Psoas muscle (tissue), 7 donors: ENCODE measurements at regions not wholly inside any gene's neighbourhood (a gene's known extent, or its start where the extent isn't known, plus 50 kb on each side); places are given as distances from the start of the nearest gene placed in this dataset.

ENCODE experiments used
- ATAC-seq, 4 donors: fragments of 200-7000 bp; cut with Tn5 transposase; one replicate each; pipeline ENCODE4 v1.9.1; 2020; ENCODE audit warnings: moderate library complexity in 3 of 4, mild to moderate bottlenecking in 2 of 4
- DNase-seq, 2 donors: peaks; one replicate each; pipeline ENCODE4 v3.0.0-alpha.2; 2020
- H3K27ac ChIP-seq: fragments of 200-600 bp; one replicate; pipeline ENCODE4 v1.8.0; 2022
- H3K27me3 ChIP-seq, 3 donors: fragments of 200-600 bp in 1 of 3; one replicate each; pipeline versions ENCODE4 v1.6.1 to v1.8.0; 2013 to 2022; ENCODE audit warnings: low read length in 2 of 3, mild to moderate bottlenecking in 2 of 3, moderate library complexity in 1 of 3; ENCODE audit not compliant: insufficient read depth in 3 of 3
- H3K36me3 ChIP-seq, 2 donors: fragments of 200-600 bp in 1 of 2; one replicate each; pipeline versions ENCODE4 v1.6.1 to v1.8.0; 2013 to 2022; ENCODE audit warnings: low read depth in 1 of 2, mild to moderate bottlenecking in 1 of 2, moderate library complexity in 1 of 2; ENCODE audit not compliant: insufficient read depth in 1 of 2
- H3K4me1 ChIP-seq: fragments of 200-600 bp; one replicate; pipeline ENCODE4 v1.8.0; 2022
- H3K4me3 ChIP-seq: fragments of 200-600 bp; one replicate; pipeline ENCODE4 v1.8.0; 2022; ENCODE audit warnings: mild to moderate bottlenecking
- H3K9me3 ChIP-seq: fragments of 200-600 bp; one replicate; pipeline ENCODE4 v1.8.0; 2022
- CTCF ChIP-seq: fragments of 200-600 bp; IDR thresholded peaks from one replicate; pipeline ENCODE4 v1.8.0; 2022; ENCODE audit warnings: antibody characterized with exemption
- WGBS, 3 donors: extraction: QIAGEN DNeasy Blood & Tissue Kit; methylation state at CpG; one replicate each; pipeline versions ENCODE4 v1.1.6 to v1.1.7; 2013; 5-methylcytosine and 5-hydroxymethylcytosine counted together
- intact Hi-C, 2 donors: fragments of 100-400 bp; cut with DNase I; formaldehyde crosslinking; loops; one replicate each; pipeline versions ENCODE4 v1.11.0 to v1.14.2; 2022
- donor health status: healthy with polysubstance abuse.
- donor health status: DM: no; HTN: no; CAD: no; lungs with moderate emphysema.
- donor health status: Bipolar disorder and iron deficiency.
- donor health status: healthy.
- donor health status: DM: yes; HTN: yes; CAD: no.
- donor health status: DM: no; HTN: no; CAD: no.
- donor health status: DM: yes; HTN: yes; CAD: no.

DNA sequence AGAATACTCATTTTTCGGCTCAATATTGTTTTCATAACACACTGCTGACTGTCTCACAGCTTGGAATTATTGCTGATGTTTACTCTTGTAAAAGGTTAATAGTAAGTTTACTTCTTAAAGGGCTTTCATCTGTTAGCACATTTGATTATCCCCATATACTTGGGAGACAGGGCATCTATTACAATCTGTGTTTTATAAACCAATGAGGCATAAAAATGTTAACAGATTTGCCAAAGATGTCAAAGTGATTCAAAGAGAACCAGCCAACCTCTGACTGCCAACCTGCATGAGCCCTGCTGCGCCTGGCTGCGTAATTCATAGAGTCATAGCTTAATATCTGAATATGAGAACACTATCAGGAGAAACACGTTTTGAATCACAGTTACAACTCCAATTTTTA lies 665.6 kb downstream of the TRIML1 start:
- Histone ChIP-seq H3K36me3 (no peaks in the 10 kb centered on the region), H3K4me1 (no peaks in the 10 kb centered on the region), H3K9me3 (no peaks in the 10 kb centered on the region), H3K27me3 (no peaks in the 10 kb centered on the region), H3K27ac (no peak overlapping the region), H3K4me3 (no peak overlapping the region)
- no peak for TF ChIP-seq CTCF
- 73 to 83% (median 74%) methylated on average over 4 of the region's 4 CpGs for WGBS, 3 donors
- DNase-seq (no peak), ATAC-seq (no peak)
- intact Hi-C loops, result no loop called here

GRCh38 chr4:188811121-188811520 lies 671.9 kb downstream of the TRIML1 start:
- Histone ChIP-seq H3K9me3 (peaks cover 15% of the 10 kb centered on the region), H3K4me3 (no peak overlapping the region), H3K4me1 (no peaks in the 10 kb centered on the region), H3K27me3 (no peaks in the 10 kb centered on the region), H3K27ac (no peak overlapping the region), H3K36me3 (no peaks in the 10 kb centered on the region)
- 93 to 97% (median 93%) methylated on average over 1 of the region's 1 CpG for WGBS, 3 donors
- DNase-seq (no peak), ATAC-seq (no peak)
- intact Hi-C loops, result no loop called here
- TF ChIP-seq CTCF, result no peak

- intact Hi-C loops, result no loop called here
- Histone ChIP-seq H3K4me1 (no peaks in the 10 kb centered on the region), H3K27me3 (no peaks in the 10 kb centered on the region), H3K27ac (no peak overlapping the region), H3K9me3 (peaks cover 15% of the 10 kb centered on the region), H3K36me3 (no peaks in the 10 kb centered on the region), H3K4me3 (no peak overlapping the region)
- 12 to 26% (median 18%) methylated on average over 1 of the region's 1 CpG for WGBS, 3 donors
- no peak for TF ChIP-seq CTCF
- ATAC-seq (no peak), DNase-seq (no peak)
Observed at GRCh38 chr4:188812644-188813043, 673.4 kb downstream of the TRIML1 start.

DNA sequence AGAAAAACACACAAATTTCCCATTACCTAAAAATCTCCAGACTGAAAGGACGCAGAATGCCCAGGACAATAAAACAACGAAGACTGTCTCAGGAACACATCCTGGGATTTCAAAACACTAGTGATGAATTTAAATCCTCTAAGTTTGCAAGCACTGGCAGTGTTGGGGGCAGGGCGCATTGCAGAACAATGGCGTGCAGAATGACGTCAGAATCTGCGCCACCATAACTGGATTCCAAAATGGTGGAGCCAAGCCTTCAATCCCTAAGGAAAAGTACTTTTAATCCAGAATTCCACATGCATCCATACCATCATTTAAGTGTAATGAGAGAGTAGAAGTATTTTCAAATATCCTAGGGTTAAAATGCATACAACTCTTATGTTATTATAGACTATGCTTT lies 679.1 kb downstream of the TRIML1 start:
- H3K4me3 ChIP-seq, result no peak overlapping the region
- TF ChIP-seq CTCF, result no peak
- no peaks in the 10 kb centered on the region for H3K36me3 ChIP-seq
- H3K27ac ChIP-seq, result no peak overlapping the region
- H3K4me1 ChIP-seq, result no peaks in the 10 kb centered on the region
- peaks cover 10% of the 10 kb centered on the region for H3K9me3 ChIP-seq
- ATAC-seq (no peak), DNase-seq (peak in 1 of 2 donors; percentile 19)
- no peaks in the 10 kb centered on the region for H3K27me3 ChIP-seq
- intact Hi-C loops, result no loop called here
- WGBS, 3 donors, result 91 to 95% (median 95%) methylated on average over 6 of the region's 6 CpGs

DNA sequence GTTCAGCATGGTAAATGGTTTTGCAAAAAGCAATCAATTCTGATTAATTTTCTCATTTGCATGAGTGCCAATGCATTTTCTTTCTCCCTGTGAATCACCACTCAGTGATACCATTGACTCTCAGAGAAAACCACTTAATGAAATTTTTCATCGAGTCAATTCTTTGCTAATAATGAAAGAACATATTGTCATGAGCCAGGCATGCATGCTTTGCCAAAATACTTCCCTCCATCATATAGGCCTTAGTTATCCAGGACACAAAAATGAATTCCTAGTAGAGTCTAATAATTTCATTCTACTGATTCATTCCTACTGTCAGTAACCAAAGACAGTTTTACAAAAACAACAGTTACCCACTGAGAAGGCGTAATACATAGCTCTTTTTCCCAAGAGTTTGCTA lies 680.0 kb downstream of the TRIML1 start:
- Histone ChIP-seq H3K4me1 (no peaks in the 10 kb centered on the region), H3K36me3 (no peaks in the 10 kb centered on the region), H3K9me3 (peaks cover 2% of the 10 kb centered on the region), H3K27ac (no peak overlapping the region), H3K27me3 (no peaks in the 10 kb centered on the region), H3K4me3 (no peak overlapping the region)
- 59 to 81% (median 73%) methylated on average over 2 of the region's 2 CpGs for WGBS, 3 donors
- intact Hi-C loops, result no loop called here
- DNase-seq (no peak), ATAC-seq (no peak)
- TF ChIP-seq CTCF, result no peak
